ENCODE measurements at regions not wholly inside any gene's neighbourhood (a gene's known extent, or its start where the extent isn't known, plus 50 kb on each side); places are given as distances from the start of the nearest gene placed in this dataset.

GRCh38 chr7:47188653-47189315 is 393.1 kb downstream of the TNS3 start:
- no peak for DNase-seq

- no peak for DNase-seq
Observed at GRCh38 chr7:47188136-47188535, 393.8 kb downstream of the TNS3 start.

- DNase-seq, result no peak
Observed at GRCh38 chr7:47186316-47186715, 395.6 kb downstream of the TNS3 start.

GRCh38 chr7:47185839-47186238 is 396.1 kb downstream of the TNS3 start:
- DNase-seq, result no peak

GRCh38 chr7:47185170-47185569 is 396.7 kb downstream of the TNS3 start:
- no peak for DNase-seq

- DNase-seq, result no peak
Observed at GRCh38 chr7:47183862-47184590, 397.9 kb downstream of the TNS3 start.

GRCh38 chr7:47181746-47182361 is 400.1 kb downstream of the TNS3 start:
- DNase-seq, result no peak

- no peak for DNase-seq
Observed at GRCh38 chr7:47180516-47180826, 401.4 kb downstream of the TNS3 start.

GRCh38 chr7:47179812-47180515 is 401.9 kb downstream of the TNS3 start:
- peak; percentile 76 for DNase-seq

- DNase-seq, result peak; percentile 54
Observed at GRCh38 chr7:47172602-47173539, 409.0 kb downstream of the TNS3 start.

- peak; percentile 4 for DNase-seq
Observed at GRCh38 chr7:47170516-47170915, 411.4 kb downstream of the TNS3 start.

- DNase-seq, result peak; percentile 26
Observed at GRCh38 chr7:47154791-47155190, 427.1 kb downstream of the TNS3 start.

GRCh38 chr7:47153576-47153975 is 428.3 kb downstream of the TNS3 start:
- peak; percentile 17 for DNase-seq

GRCh38 chr7:47153058-47153457 is 428.9 kb downstream of the TNS3 start:
- DNase-seq, result peak; percentile 88

- no peak for DNase-seq
Observed at GRCh38 chr7:47152307-47152706, 429.6 kb downstream of the TNS3 start.

- DNase-seq, result no peak
Observed at GRCh38 chr7:47150497-47151260, 431.2 kb downstream of the TNS3 start.

- DNase-seq, result no peak
Observed at GRCh38 chr7:47149971-47150370, 431.9 kb downstream of the TNS3 start.

GRCh38 chr7:47149208-47149839 is 432.6 kb downstream of the TNS3 start:
- no peak for DNase-seq

GRCh38 chr7:47148536-47149207 is 433.2 kb downstream of the TNS3 start:
- no peak for DNase-seq

- peak; percentile 76 for DNase-seq
Observed at GRCh38 chr7:47147213-47147631, 434.7 kb downstream of the TNS3 start.

- no peak for DNase-seq
Observed at GRCh38 chr7:47145982-47146381, 435.9 kb downstream of the TNS3 start.

Data from kidney glomerular epithelial cell (primary cell).